Caco-2 (cell line): ENCODE measurements at regions not wholly inside any gene's neighbourhood (a gene's known extent, or its start where the extent isn't known, plus 50 kb on each side); places are given as distances from the start of the nearest gene placed in this dataset.
A peak's percentile ranks its signal among the peaks of the same experiment; 100 is the strongest.

Experiments used
- BruUV-seq: library from RNA; stranded (reverse); fragments of 400-500 nt; replicated peaks from 2 replicates; lab custom pipeline; 2021; lab: Mats Ljungman, UMichigan
- CTCF ChIA-PET: fragments of 300-600 bp; sonication (Branson Sonifier 250); formaldehyde crosslinking; loops from one replicate; lab custom pipeline; 2022; ENCODE audit warnings: antibody characterized with exemption; lab: Charles Lee
- POLR2A ChIA-PET: fragments of 300-600 bp; sonication (Branson Sonifier 250); formaldehyde crosslinking; loops from one replicate; lab custom pipeline; 2022; ENCODE audit warnings: antibody characterized with exemption; lab: Charles Lee
- DNase-seq, 2 experiments: peaks; one replicate each; pipeline versions ENCODE4 v3.0.0 to v3.0.0-alpha.2; 2020 to 2022
- H3K27me3 ChIP-seq: replicated peaks from 2 replicates; pipeline ENCODE4 v1.6.0; 2011; ENCODE audit warnings: low read length; ENCODE audit not compliant: control insufficient read depth, insufficient read depth
- H3K36me3 ChIP-seq: 2 replicates; pipeline ENCODE4 v1.5.1; 2011; ENCODE audit warnings: low read length; ENCODE audit not compliant: control insufficient read depth, insufficient read depth
- H3K4me1 ChIP-seq: fragments of 250-450 bp; sonication (Bioruptor Pico); 2 replicates; pipeline ENCODE4 v1.5.1; 2020; ENCODE audit warnings: mild to moderate bottlenecking
- H3K4me3 ChIP-seq: 2 replicates; pipeline ENCODE4 v1.5.1; 2011; ENCODE audit warnings: low read depth, mild to moderate bottlenecking, control low read depth, low read length
- H3K9me3 ChIP-seq: fragments of 250-450 bp; sonication (Bioruptor Pico); 2 replicates; pipeline ENCODE4 v1.5.1; 2020; ENCODE audit warnings: mild to moderate bottlenecking, moderate library complexity
- H3K27ac Mint-ChIP-seq: one replicate; pipeline ENCODE4 v1.8.0; 2022; ENCODE audit warnings: mixed read lengths; ENCODE audit not compliant: unreplicated experiment
- H3K27me3 Mint-ChIP-seq: one replicate; pipeline ENCODE4 v1.8.0; 2022; ENCODE audit warnings: mixed read lengths; ENCODE audit not compliant: insufficient read depth, unreplicated experiment
- H3K36me3 Mint-ChIP-seq: one replicate; pipeline ENCODE4 v1.8.0; 2022; ENCODE audit warnings: mild to moderate bottlenecking, mixed read lengths; ENCODE audit not compliant: insufficient read depth, unreplicated experiment
- H3K4me1 Mint-ChIP-seq: one replicate; pipeline ENCODE4 v1.8.0; 2022; ENCODE audit warnings: low read depth, mixed read lengths; ENCODE audit not compliant: unreplicated experiment
- H3K4me3 Mint-ChIP-seq: one replicate; pipeline ENCODE4 v1.8.0; 2022; ENCODE audit warnings: mild to moderate bottlenecking, moderate library complexity, mixed read lengths; ENCODE audit not compliant: unreplicated experiment
- H3K9me3 Mint-ChIP-seq: one replicate; pipeline ENCODE4 v1.8.0; 2022; ENCODE audit warnings: mixed read lengths; ENCODE audit not compliant: unreplicated experiment
- CTCF ChIP-seq, 2 experiments: fragments of 200-600 bp in 1 of 2; IDR thresholded peaks; 1 replicate in 1 of 2; 2 replicates in 1 of 2; pipeline versions ENCODE4 v1.5.1 to v1.8.0; 2011 to 2022; ENCODE audit warnings: antibody characterized with exemption in 1 of 2, control low read depth in 1 of 2, inconsistent platforms in 1 of 2, low read depth in 1 of 2, low read length in 1 of 2, mild to moderate bottlenecking in 1 of 2, moderate library complexity in 1 of 2; ENCODE audit not compliant: insufficient read depth in 1 of 2, severe bottlenecking in 1 of 2, unreplicated experiment in 1 of 2
- intact Hi-C: fragments of 100-400 bp; cut with micrococcal nuclease; formaldehyde crosslinking; loops from one replicate; pipeline ENCODE4 v1.10.0; 2022; ENCODE audit not compliant: unreplicated experiment

- no peak for TF ChIP-seq CTCF (IDR thresholded peaks at IDR 0.05; ENCODE audit: insufficient read depth in 1 of 2, low read depth in 1 of 2, low read length in 1 of 2, severe bottlenecking in 1 of 2, unreplicated experiment in 1 of 2)
- H3K4me1 Mint-ChIP-seq = peaks cover 17% of the 10 kb centered on the region
- Histone ChIP-seq H3K36me3 (no peaks in the 10 kb centered on the region), H3K9me3 (no peaks in the 10 kb centered on the region), H3K4me3 (no peak overlapping the region), H3K4me1 (peaks cover 42% of the 10 kb centered on the region), H3K27me3 (no peaks in the 10 kb centered on the region)
- H3K9me3 Mint-ChIP-seq = no peaks in the 10 kb centered on the region
- H3K36me3 Mint-ChIP-seq = no peaks in the 10 kb centered on the region
- ChIA-PET CTCF (interaction anchor here (0.5 kb wide), 1 partner anchor 506 kb away, joined by 3 read pairs; no protein-coding TSS in a partner anchor), POLR2A (no interaction called here)
- peak; percentile 15 to 56 for DNase-seq
- intact Hi-C loops = no loop called here
- peak overlapping the region; percentile 61 for H3K27ac Mint-ChIP-seq
- peak overlapping the region; percentile 4 for H3K4me3 Mint-ChIP-seq
- no TSS peak for BruUV-seq
- H3K27me3 Mint-ChIP-seq = no peaks in the 10 kb centered on the region
These were observed 256.5 kb downstream of the SHQ1 start for GRCh38 chr3:72591522-72592421.

GRCh38 chr3:72590732-72591221 is 257.5 kb downstream of the SHQ1 start:
- peaks cover 42% of the 10 kb centered on the region for H3K4me1 ChIP-seq
- CTCF ChIA-PET = no interaction called here
- DNase-seq = peak; percentile 58 to 75

GRCh38 chr3:72587282-72587681 is 261.0 kb downstream of the SHQ1 start:
- no peak overlapping the region for H3K27ac Mint-ChIP-seq
- no peaks in the 10 kb centered on the region for H3K9me3 Mint-ChIP-seq
- Histone ChIP-seq H3K36me3 (no peaks in the 10 kb centered on the region), H3K9me3 (no peaks in the 10 kb centered on the region), H3K4me3 (no peak overlapping the region), H3K27me3 (no peaks in the 10 kb centered on the region), H3K4me1 (peaks cover 32% of the 10 kb centered on the region)
- ChIA-PET POLR2A (no interaction called here), CTCF (no interaction called here)
- no peak overlapping the region for H3K4me3 Mint-ChIP-seq
- TF ChIP-seq CTCF (IDR thresholded peaks at IDR 0.05; ENCODE audit: insufficient read depth in 1 of 2, low read depth in 1 of 2, low read length in 1 of 2, severe bottlenecking in 1 of 2, unreplicated experiment in 1 of 2) = no peak
- peaks cover 12% of the 10 kb centered on the region for H3K4me1 Mint-ChIP-seq
- intact Hi-C loops = no loop called here
- no peaks in the 10 kb centered on the region for H3K36me3 Mint-ChIP-seq
- no TSS peak for BruUV-seq
- H3K27me3 Mint-ChIP-seq = no peaks in the 10 kb centered on the region
- no peak for DNase-seq

More at GRCh38 chr3:72590732-72591221, 257.5 kb downstream of the SHQ1 start:
- BruUV-seq = no TSS peak
- H3K27ac Mint-ChIP-seq = peak overlapping the region; percentile 61
- Histone ChIP-seq H3K9me3 (no peaks in the 10 kb centered on the region), H3K27me3 (no peaks in the 10 kb centered on the region), H3K36me3 (no peaks in the 10 kb centered on the region), H3K4me3 (no peak overlapping the region)
- intact Hi-C loops = no loop called here
- H3K4me1 Mint-ChIP-seq = peaks cover 17% of the 10 kb centered on the region
- TF ChIP-seq CTCF (IDR thresholded peaks at IDR 0.05; ENCODE audit: insufficient read depth in 1 of 2, low read depth in 1 of 2, low read length in 1 of 2, severe bottlenecking in 1 of 2, unreplicated experiment in 1 of 2) = no peak
- no peaks in the 10 kb centered on the region for H3K27me3 Mint-ChIP-seq
- no peaks in the 10 kb centered on the region for H3K9me3 Mint-ChIP-seq
- POLR2A ChIA-PET = no interaction called here
- no peak overlapping the region for H3K4me3 Mint-ChIP-seq
- no peaks in the 10 kb centered on the region for H3K36me3 Mint-ChIP-seq
